WTC11 (cell line): ENCODE measurements at regions not wholly inside any gene's neighbourhood (a gene's known extent, or its start where the extent isn't known, plus 50 kb on each side); places are given as distances from the start of the nearest gene placed in this dataset.

Experiments used
- ATAC-seq: fragments of 200-7000 bp; cut with Tn5 transposase; 2 replicates; pipeline ENCODE4 v1.10.0; 2021; ENCODE audit warnings: mild to moderate bottlenecking, moderate library complexity
- CTCF ChIA-PET: fragments of 300-600 bp; sonication (Branson Sonifier 250); formaldehyde crosslinking; loops from one replicate; lab custom pipeline; 2021; ENCODE audit warnings: antibody characterized with exemption; lab: Charles Lee
- POLR2A ChIA-PET: fragments of 350-600 bp; sonication (Branson Sonifier 250); formaldehyde crosslinking; loops from one replicate; lab custom pipeline; 2021; ENCODE audit warnings: antibody characterized with exemption; lab: Charles Lee
- DNase-seq: peaks from one replicate; pipeline ENCODE4 v3.0.0; 2021; ENCODE audit warnings: low spot score
- H3K27ac Mint-ChIP-seq: 2 replicates; pipeline ENCODE4 v1.8.0; 2021; ENCODE audit warnings: mixed read lengths
- H3K27me3 Mint-ChIP-seq: 2 replicates; pipeline ENCODE4 v1.8.0; 2021; ENCODE audit warnings: low read depth, mild to moderate bottlenecking, moderate library complexity, mixed read lengths
- H3K36me3 Mint-ChIP-seq: 2 replicates; pipeline ENCODE4 v1.8.0; 2021; ENCODE audit warnings: mixed read lengths
- H3K4me1 Mint-ChIP-seq: 2 replicates; pipeline ENCODE4 v1.8.0; 2022; ENCODE audit warnings: mixed read lengths
- H3K4me3 Mint-ChIP-seq: 2 replicates; pipeline ENCODE4 v1.8.0; 2021; ENCODE audit warnings: mild to moderate bottlenecking, moderate library complexity, mixed read lengths
- H3K9me3 Mint-ChIP-seq: 2 replicates; pipeline ENCODE4 v1.8.0; 2021; ENCODE audit warnings: mixed read lengths
- AFF4 ChIP-seq: sonication (generic); formaldehyde crosslinking; IDR thresholded peaks from 2 replicates; pipeline ENCODE4 v1.8.1; 2023; ENCODE audit warnings: mild to moderate bottlenecking, missing genetic modification reagents, borderline replicate concordance
- ATF3 ChIP-seq: sonication (generic); formaldehyde crosslinking; conservative IDR thresholded peaks from 2 replicates; pipeline ENCODE4 v1.8.1; 2022; ENCODE audit warnings: mild to moderate bottlenecking, missing genetic modification reagents
- CBFB ChIP-seq: sonication (generic); formaldehyde crosslinking; IDR thresholded peaks from 2 replicates; pipeline ENCODE4 v1.8.1; 2022; ENCODE audit warnings: mild to moderate bottlenecking, low read depth, missing genetic modification reagents
- CREB1 ChIP-seq: sonication (generic); formaldehyde crosslinking; IDR thresholded peaks from 2 replicates; pipeline ENCODE4 v1.8.0; 2023; ENCODE audit warnings: mild to moderate bottlenecking, missing genetic modification reagents
- CREM ChIP-seq: sonication (generic); formaldehyde crosslinking; IDR thresholded peaks from 2 replicates; pipeline ENCODE4 v1.8.1; 2022; ENCODE audit warnings: mild to moderate bottlenecking, missing genetic modification reagents, moderate library complexity
- ESRRA ChIP-seq: sonication (generic); formaldehyde crosslinking; IDR thresholded peaks from 2 replicates; pipeline ENCODE4 v1.8.1; 2022; ENCODE audit warnings: mild to moderate bottlenecking, missing genetic modification reagents, borderline replicate concordance
- FOXP4 ChIP-seq: sonication (generic); formaldehyde crosslinking; IDR thresholded peaks from 2 replicates; pipeline ENCODE4 v1.8.0; 2022; ENCODE audit warnings: mild to moderate bottlenecking, missing genetic modification reagents
- JAZF1 ChIP-seq: fragments of 250-450 bp; sonication (Bioruptor Pico); IDR thresholded peaks from 2 replicates; pipeline ENCODE4 v1.9.0; 2021; ENCODE audit warnings: moderate library complexity, mild to moderate bottlenecking, inconsistent platforms
- KAT7 ChIP-seq: sonication (generic); formaldehyde crosslinking; IDR thresholded peaks from 2 replicates; pipeline ENCODE4 v1.8.1; 2023; ENCODE audit warnings: missing genetic modification reagents, mild to moderate bottlenecking, borderline replicate concordance
- MXD4 ChIP-seq: fragments of 250-450 bp; sonication (Bioruptor Pico); IDR thresholded peaks from 2 replicates; pipeline ENCODE4 v1.8.0; 2021; ENCODE audit warnings: mild to moderate bottlenecking, moderate library complexity, borderline replicate concordance
- NFATC4 ChIP-seq: fragments of 250-450 bp; sonication (Bioruptor Pico); IDR thresholded peaks from 2 replicates; pipeline ENCODE4 v1.9.0; 2021; ENCODE audit warnings: mild to moderate bottlenecking
- NFE2L1 ChIP-seq: sonication (generic); formaldehyde crosslinking; IDR thresholded peaks from 2 replicates; pipeline ENCODE4 v1.8.1; 2023; ENCODE audit warnings: missing genetic modification reagents
- NR3C1 ChIP-seq: sonication (generic); formaldehyde crosslinking; conservative IDR thresholded peaks from 2 replicates; pipeline ENCODE4 v1.8.1; 2023; ENCODE audit warnings: low read depth, mild to moderate bottlenecking, missing genetic modification reagents
- PRRX2 ChIP-seq: fragments of 250-450 bp; sonication (Bioruptor Pico); IDR thresholded peaks from 2 replicates; pipeline ENCODE4 v1.8.0; 2021; ENCODE audit warnings: mild to moderate bottlenecking
- SOX15 ChIP-seq: fragments of 250-450 bp; sonication (Bioruptor Pico); IDR thresholded peaks from 2 replicates; pipeline ENCODE4 v1.9.0; 2021; ENCODE audit warnings: mild to moderate bottlenecking
- SP1 ChIP-seq: sonication (generic); formaldehyde crosslinking; conservative IDR thresholded peaks from 2 replicates; pipeline ENCODE4 v1.8.1; 2022; ENCODE audit warnings: missing genetic modification reagents
- ZBTB21 ChIP-seq: sonication (generic); formaldehyde crosslinking; IDR thresholded peaks from 2 replicates; pipeline ENCODE4 v1.8.1; 2023; ENCODE audit warnings: mild to moderate bottlenecking, missing genetic modification reagents, borderline replicate concordance
- ZNF396 ChIP-seq: fragments of 250-450 bp; sonication (Bioruptor Pico); IDR thresholded peaks from 2 replicates; pipeline ENCODE4 v1.8.0; 2021; ENCODE audit warnings: mild to moderate bottlenecking, moderate library complexity, borderline replicate concordance
- ZNF671 ChIP-seq: fragments of 250-450 bp; sonication (Bioruptor Pico); IDR thresholded peaks from 2 replicates; pipeline ENCODE4 v1.8.0; 2021; ENCODE audit warnings: mild to moderate bottlenecking
- TF ChIP-seq, protein P1 (sequence below): fragments of 200-600 bp; IDR thresholded peaks from 2 replicates; pipeline ENCODE4 v1.8.0; 2022; ENCODE audit warnings: antibody characterized with exemption

DNA sequence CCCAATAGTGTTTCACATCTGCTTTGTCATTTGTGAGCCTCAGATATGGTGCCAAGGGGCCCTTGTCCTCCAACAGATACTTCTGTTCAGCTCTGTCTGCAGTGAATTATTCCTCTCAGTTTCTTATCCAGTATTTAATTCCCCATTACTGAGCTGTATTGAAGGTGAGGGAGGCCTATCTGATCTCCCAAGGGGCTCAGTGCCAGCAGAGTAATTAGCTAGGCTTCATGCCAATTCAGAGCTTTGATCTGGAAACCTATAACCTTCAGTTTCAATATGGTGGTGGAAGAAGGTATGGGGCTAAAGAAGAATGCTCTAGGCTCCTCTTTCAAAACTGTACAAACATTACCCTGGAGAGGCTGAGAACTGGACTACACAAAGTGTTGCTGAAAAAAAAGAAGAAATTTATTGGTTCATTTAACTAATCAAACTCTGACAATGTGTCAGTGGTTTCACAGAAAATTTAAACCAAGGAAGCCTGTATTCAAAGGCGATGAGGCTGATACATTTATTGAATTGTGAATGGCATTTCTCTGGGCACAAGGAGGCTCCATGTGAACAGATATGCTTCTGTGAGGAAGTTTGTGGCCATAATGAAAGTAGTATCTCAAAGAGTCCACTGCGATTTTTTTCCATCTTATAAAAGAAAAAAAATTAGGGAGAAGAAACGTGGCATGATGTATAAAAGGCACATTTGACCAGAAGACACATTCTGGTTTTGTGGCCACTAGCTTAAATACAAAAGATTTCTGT is 397.8 kb downstream of the TLE4 start:
- no peak for ATAC-seq
- Mint-ChIP-seq H3K4me1 (peaks cover 2% of the 10 kb centered on the region), H3K9me3 (no peaks in the 10 kb centered on the region), H3K27ac (no peak overlapping the region), H3K4me3 (no peak overlapping the region), H3K27me3 (peaks cover 40% of the 10 kb centered on the region), H3K36me3 (no peaks in the 10 kb centered on the region)
- no peak for DNase-seq
- TF ChIP-seq SOX15 (no peak), FOXP4 (CRISPR knock-in tag) (no peak), CREB1 (CRISPR knock-in tag) (no peak)
- POLR2A ChIA-PET: no interaction called here
- CTCF ChIA-PET: no interaction called here

GRCh38 chr9:79968533-79968932 is 396.8 kb downstream of the TLE4 start:
- Mint-ChIP-seq H3K4me3 (no peak overlapping the region), H3K9me3 (no peaks in the 10 kb centered on the region), H3K4me1 (no peaks in the 10 kb centered on the region), H3K27me3 (peaks cover 50% of the 10 kb centered on the region), H3K36me3 (no peaks in the 10 kb centered on the region), H3K27ac (no peak overlapping the region)
- ChIA-PET CTCF (no interaction called here), POLR2A (no interaction called here)
- DNase-seq: no peak
- ATAC-seq: no peak
- no peak for TF ChIP-seq AFF4
- TF ChIP-seq, protein P1, sequence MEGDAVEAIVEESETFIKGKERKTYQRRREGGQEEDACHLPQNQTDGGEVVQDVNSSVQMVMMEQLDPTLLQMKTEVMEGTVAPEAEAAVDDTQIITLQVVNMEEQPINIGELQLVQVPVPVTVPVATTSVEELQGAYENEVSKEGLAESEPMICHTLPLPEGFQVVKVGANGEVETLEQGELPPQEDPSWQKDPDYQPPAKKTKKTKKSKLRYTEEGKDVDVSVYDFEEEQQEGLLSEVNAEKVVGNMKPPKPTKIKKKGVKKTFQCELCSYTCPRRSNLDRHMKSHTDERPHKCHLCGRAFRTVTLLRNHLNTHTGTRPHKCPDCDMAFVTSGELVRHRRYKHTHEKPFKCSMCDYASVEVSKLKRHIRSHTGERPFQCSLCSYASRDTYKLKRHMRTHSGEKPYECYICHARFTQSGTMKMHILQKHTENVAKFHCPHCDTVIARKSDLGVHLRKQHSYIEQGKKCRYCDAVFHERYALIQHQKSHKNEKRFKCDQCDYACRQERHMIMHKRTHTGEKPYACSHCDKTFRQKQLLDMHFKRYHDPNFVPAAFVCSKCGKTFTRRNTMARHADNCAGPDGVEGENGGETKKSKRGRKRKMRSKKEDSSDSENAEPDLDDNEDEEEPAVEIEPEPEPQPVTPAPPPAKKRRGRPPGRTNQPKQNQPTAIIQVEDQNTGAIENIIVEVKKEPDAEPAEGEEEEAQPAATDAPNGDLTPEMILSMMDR: no peak
- no peak for TF ChIP-seq CBFB
- no peak for TF ChIP-seq ZNF671 (CRISPR knock-in tag)
- no peak for TF ChIP-seq SP1
- TF ChIP-seq NR3C1 (CRISPR knock-in tag): no peak
- no peak for TF ChIP-seq PRRX2 (CRISPR knock-in tag)
- no peak for TF ChIP-seq KAT7 (CRISPR knock-in tag)
- TF ChIP-seq MXD4 (CRISPR knock-in tag): no peak
- TF ChIP-seq ESRRA (CRISPR knock-in tag): no peak
- TF ChIP-seq, all 79 proteins: peak for 0

- ATAC-seq (peak; percentile 97), DNase-seq (no peak)
- H3K27ac Mint-ChIP-seq: no peak overlapping the region
- no peak overlapping the region for H3K4me3 Mint-ChIP-seq
- H3K27me3 Mint-ChIP-seq: peaks cover 84% of the 10 kb centered on the region
- TF ChIP-seq ZNF396 (CRISPR knock-in tag): no peak
- TF ChIP-seq NFATC4 (CRISPR knock-in tag): no peak
- TF ChIP-seq NFE2L1 (CRISPR knock-in tag): no peak
- TF ChIP-seq ZNF671 (CRISPR knock-in tag): no peak
- no peak for TF ChIP-seq NR3C1 (CRISPR knock-in tag)
- TF ChIP-seq ZBTB21 (CRISPR knock-in tag): no peak
- no peak for TF ChIP-seq ATF3 (CRISPR knock-in tag)
- no peak for TF ChIP-seq CREM
- no peak for TF ChIP-seq JAZF1 (CRISPR knock-in tag)
- CTCF ChIA-PET: no interaction called here
- H3K9me3 Mint-ChIP-seq: no peaks in the 10 kb centered on the region
- H3K4me1 Mint-ChIP-seq: peaks cover 19% of the 10 kb centered on the region
- POLR2A ChIA-PET: interaction anchor here (0.7 kb wide), 1 partner anchor 9 kb away, joined by 3 read pairs; no protein-coding TSS in a partner anchor
- H3K36me3 Mint-ChIP-seq: no peaks in the 10 kb centered on the region
Measured at GRCh38 chr9:79962836-79963235, 391.1 kb downstream of the TLE4 start.
